GM18870 (cell line): ENCODE measurements at regions not wholly inside any gene's neighbourhood (a gene's known extent, or its start where the extent isn't known, plus 50 kb on each side); places are given as distances from the start of the nearest gene placed in this dataset.

Experiments
- ATAC-seq: cut with Tn5 transposase; IDR thresholded peaks from one replicate; pipeline ENCODE4 v1.9.1; 2021; ENCODE audit warnings: moderate library complexity; ENCODE audit not compliant: unreplicated experiment

GRCh38 chr20:58139849-58140786, 88.3 kb downstream of the ANKRD60 start:
- no peak for ATAC-seq

- ATAC-seq = no peak
Observed at GRCh38 chr20:58138395-58138794, 90.1 kb downstream of the ANKRD60 start.

- no peak for ATAC-seq
Observed at GRCh38 chr20:58137651-58138265, 90.7 kb downstream of the ANKRD60 start.

- no peak for ATAC-seq
Observed at GRCh38 chr20:58137236-58137635, 91.2 kb downstream of the ANKRD60 start.

GRCh38 chr20:58136149-58136484, 92.3 kb downstream of the ANKRD60 start:
- no peak for ATAC-seq

- ATAC-seq = no peak
Observed at GRCh38 chr20:58135441-58136148, 92.9 kb downstream of the ANKRD60 start.

- no peak for ATAC-seq
Observed at GRCh38 chr20:58133020-58133808, 95.2 kb downstream of the ANKRD60 start.

- no peak for ATAC-seq
Observed at GRCh38 chr20:58131551-58132142, 96.8 kb downstream of the ANKRD60 start.

- ATAC-seq = no peak
Observed at GRCh38 chr20:58131151-58131550, 97.3 kb downstream of the ANKRD60 start.

- no peak for ATAC-seq
Observed at GRCh38 chr20:58130581-58130980, 97.9 kb downstream of the ANKRD60 start.

GRCh38 chr20:58130156-58130555, 98.3 kb downstream of the ANKRD60 start:
- ATAC-seq = no peak

GRCh38 chr20:58129721-58130151, 98.7 kb downstream of the ANKRD60 start:
- ATAC-seq = no peak

- no peak for ATAC-seq
Observed at GRCh38 chr20:58128635-58129625, 99.5 kb downstream of the ANKRD60 start.

- no peak for ATAC-seq
Observed at GRCh38 chr20:58127701-58128111, 100.7 kb downstream of the ANKRD60 start.

GRCh38 chr20:58125726-58126125, 102.7 kb downstream of the ANKRD60 start:
- no peak for ATAC-seq

GRCh38 chr20:58117944-58118343, 110.5 kb downstream of the ANKRD60 start:
- no peak for ATAC-seq

- no peak for ATAC-seq
Observed at GRCh38 chr20:58116505-58116904, 111.9 kb downstream of the ANKRD60 start.

- no peak for ATAC-seq
Observed at GRCh38 chr20:58113716-58114115, 114.7 kb downstream of the ANKRD60 start.
